SK-N-SH treated with all-trans-retinoic acid at 6 μM for 48 hours (cell line): ENCODE measurements at regions not wholly inside any gene's neighbourhood (a gene's known extent, or its start where the extent isn't known, plus 50 kb on each side); places are given as distances from the start of the nearest gene placed in this dataset.

Experiments
- PATZ1 ChIP-seq: fragments of 250-450 bp; sonication (Bioruptor Pico); IDR thresholded peaks from 2 replicates; pipeline ENCODE4 v1.8.0; 2020; ENCODE audit warnings: mild to moderate bottlenecking, moderate library complexity, borderline replicate concordance
- RARB ChIP-seq: fragments of 250-450 bp; sonication (Bioruptor Pico); IDR thresholded peaks from 2 replicates; pipeline ENCODE4 v1.8.0; 2021; ENCODE audit warnings: mild to moderate bottlenecking, moderate library complexity
- ZFP3 ChIP-seq: fragments of 250-450 bp; sonication (Bioruptor Pico); IDR thresholded peaks from 2 replicates; pipeline ENCODE4 v1.5.0; 2020; ENCODE audit warnings: mild to moderate bottlenecking, moderate library complexity
- ZFP30 ChIP-seq: fragments of 450-650 bp; formaldehyde crosslinking; IDR thresholded peaks from 2 replicates; pipeline ENCODE4 v1.5.0; 2022; ENCODE audit warnings: mild to moderate bottlenecking, moderate library complexity
- TF ChIP-seq, protein P1 (sequence below): fragments of 250-450 bp; sonication (Bioruptor Pico); IDR thresholded peaks from 2 replicates; pipeline ENCODE4 v1.5.1; 2020; ENCODE audit warnings: low read depth, mild to moderate bottlenecking, moderate library complexity

DNA sequence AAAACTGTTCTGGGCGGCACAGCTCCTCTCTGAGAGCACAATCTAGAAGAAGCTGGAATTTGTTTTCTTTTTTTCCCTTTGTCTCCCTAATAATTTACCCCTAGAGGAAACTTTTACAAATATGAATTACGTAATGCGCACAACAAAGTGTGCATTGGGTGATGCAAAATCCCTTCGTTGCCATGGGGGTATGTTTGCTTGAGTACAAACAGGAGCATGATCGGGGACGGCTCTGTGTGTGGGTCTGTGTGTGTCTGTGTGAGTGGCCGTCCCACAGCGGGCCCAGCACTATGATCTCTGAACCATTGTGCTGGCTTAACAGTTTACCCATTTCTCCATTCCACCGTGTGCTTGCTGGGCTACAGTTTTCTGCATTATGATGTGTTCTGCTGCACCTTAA lies 278.2 kb downstream of the CDC5L start:
- TF ChIP-seq PATZ1 (CRISPR knock-in tag) (no peak), ZFP30 (CRISPR knock-in tag) (no peak), ZFP3 (no peak), RARB (CRISPR knock-in tag) (no peak)
- TF ChIP-seq, protein P1, sequence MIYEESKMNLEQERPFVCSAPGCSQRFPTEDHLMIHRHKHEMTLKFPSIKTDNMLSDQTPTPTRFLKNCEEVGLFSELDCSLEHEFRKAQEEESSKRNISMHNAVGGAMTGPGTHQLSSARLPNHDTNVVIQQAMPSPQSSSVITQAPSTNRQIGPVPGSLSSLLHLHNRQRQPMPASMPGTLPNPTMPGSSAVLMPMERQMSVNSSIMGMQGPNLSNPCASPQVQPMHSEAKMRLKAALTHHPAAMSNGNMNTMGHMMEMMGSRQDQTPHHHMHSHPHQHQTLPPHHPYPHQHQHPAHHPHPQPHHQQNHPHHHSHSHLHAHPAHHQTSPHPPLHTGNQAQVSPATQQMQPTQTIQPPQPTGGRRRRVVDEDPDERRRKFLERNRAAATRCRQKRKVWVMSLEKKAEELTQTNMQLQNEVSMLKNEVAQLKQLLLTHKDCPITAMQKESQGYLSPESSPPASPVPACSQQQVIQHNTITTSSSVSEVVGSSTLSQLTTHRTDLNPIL (CRISPR knock-in tag), result no peak
